GM23338 (cell line): ENCODE measurements at regions not wholly inside any gene's neighbourhood (a gene's known extent, or its start where the extent isn't known, plus 50 kb on each side); places are given as distances from the start of the nearest gene placed in this dataset.

Experiments
- ATAC-seq: fragments of 200-7000 bp; cut with Tn5 transposase; 3 replicates; pipeline ENCODE4 v1.9.1; 2020
- DNase-seq: peaks from one replicate; pipeline ENCODE4 v3.0.0-alpha.2; 2015; ENCODE audit warnings: low spot score
- H2AFZ ChIP-seq: fragments of 200-600 bp; sonication (generic); 2 replicates; pipeline ENCODE4 v1.8.0; 2016; ENCODE audit warnings: antibody characterized with exemption, mild to moderate bottlenecking, moderate library complexity
- H3F3A ChIP-seq: fragments of 200-600 bp; sonication (generic); replicated peaks from 2 replicates; pipeline ENCODE4 v1.8.0; 2017; ENCODE audit warnings: antibody characterized with exemption, mixed run types, low read depth
- H3K27ac ChIP-seq: fragments of 200-600 bp; sonication (generic); 2 replicates; pipeline ENCODE4 v1.6.1; 2016; ENCODE audit warnings: low read depth
- H3K27me3 ChIP-seq: fragments of 200-600 bp; sonication (generic); 2 replicates; pipeline ENCODE4 v1.8.0; 2016; ENCODE audit warnings: mild to moderate bottlenecking, mixed run types, moderate library complexity; ENCODE audit not compliant: insufficient read depth
- H3K36me3 ChIP-seq: fragments of 200-600 bp; sonication (generic); 2 replicates; pipeline ENCODE4 v1.8.0; 2016; ENCODE audit warnings: mild to moderate bottlenecking; ENCODE audit not compliant: insufficient read depth
- H3K4me1 ChIP-seq: fragments of 200-600 bp; sonication (generic); 2 replicates; pipeline ENCODE4 v1.8.0; 2016; ENCODE audit warnings: mild to moderate bottlenecking, moderate library complexity; ENCODE audit not compliant: insufficient read depth
- H3K4me2 ChIP-seq: fragments of 200-600 bp; sonication (generic); 2 replicates; pipeline ENCODE4 v1.7.1; 2017; ENCODE audit warnings: mixed run types
- H3K4me3 ChIP-seq: fragments of 200-600 bp; sonication (generic); 2 replicates; pipeline ENCODE4 v1.6.1; 2016; ENCODE audit warnings: mixed run types
- H3K79me2 ChIP-seq: fragments of 200-600 bp; sonication (generic); replicated peaks from 2 replicates; pipeline ENCODE4 v1.8.0; 2017; ENCODE audit warnings: mild to moderate bottlenecking; ENCODE audit not compliant: insufficient read depth
- H3K9me2 ChIP-seq: fragments of 200-600 bp; sonication (generic); 2 replicates; pipeline ENCODE4 v1.8.0; 2017; ENCODE audit not compliant: insufficient read depth
- H4K20me1 ChIP-seq: fragments of 200-600 bp; sonication (generic); replicated peaks from 2 replicates; pipeline ENCODE4 v1.8.0; 2017; ENCODE audit warnings: mild to moderate bottlenecking; ENCODE audit not compliant: insufficient read depth
- H3K27ac Mint-ChIP-seq: 2 replicates; pipeline ENCODE4 v1.8.0; 2020; ENCODE audit warnings: inconsistent platforms, mild to moderate bottlenecking, moderate library complexity, mixed read lengths
- H3K27me3 Mint-ChIP-seq: 3 replicates; pipeline ENCODE4 v1.8.0; 2022; ENCODE audit warnings: low read depth, mild to moderate bottlenecking, moderate library complexity, mixed read lengths, inconsistent platforms; ENCODE audit not compliant: insufficient read depth, poor library complexity
- H3K36me3 Mint-ChIP-seq: 3 replicates; pipeline ENCODE4 v1.8.0; 2021; ENCODE audit warnings: low read depth, mild to moderate bottlenecking, inconsistent platforms, moderate library complexity, mixed read lengths
- H3K4me1 Mint-ChIP-seq: 3 replicates; pipeline ENCODE4 v1.8.0; 2020; ENCODE audit warnings: mild to moderate bottlenecking, inconsistent platforms, mixed read lengths
- H3K4me3 Mint-ChIP-seq: 3 replicates; pipeline ENCODE4 v1.8.0; 2021; ENCODE audit warnings: moderate library complexity, mild to moderate bottlenecking, inconsistent platforms, mixed read lengths
- H3K9me3 Mint-ChIP-seq: 3 replicates; pipeline ENCODE4 v1.8.0; 2020; ENCODE audit warnings: moderate library complexity, mild to moderate bottlenecking, inconsistent platforms, mixed read lengths
- CREB1 ChIP-seq: fragments of 250-450 bp; sonication (Bioruptor Pico); IDR thresholded peaks from 2 replicates; pipeline ENCODE4 v1.5.0; 2020; ENCODE audit warnings: low read depth, mild to moderate bottlenecking, moderate library complexity
- EZH2 ChIP-seq: fragments of 200-600 bp; sonication (generic); IDR thresholded peaks from one replicate; pipeline ENCODE4 v1.8.0; 2017; ENCODE audit warnings: antibody characterized with exemption, mild to moderate bottlenecking, low read depth; ENCODE audit not compliant: unreplicated experiment
- EZH2phosphoT487 ChIP-seq: fragments of 200-600 bp; sonication (generic); IDR thresholded peaks from one replicate; pipeline ENCODE4 v1.8.1; 2018; ENCODE audit warnings: antibody characterized with exemption; ENCODE audit not compliant: unreplicated experiment
- JUNB ChIP-seq: IDR thresholded peaks from one replicate; pipeline ENCODE4 v1.6.1; 2016; ENCODE audit warnings: antibody characterized with exemption; ENCODE audit not compliant: unreplicated experiment
- NANOG ChIP-seq: IDR thresholded peaks from 2 replicates; pipeline ENCODE4 v1.6.1; 2016; ENCODE audit warnings: antibody characterized with exemption, borderline replicate concordance
- POLR2AphosphoS5 ChIP-seq: IDR thresholded peaks from 2 replicates; pipeline ENCODE4 v1.6.1; 2016; ENCODE audit warnings: antibody characterized with exemption, low read depth
- REST ChIP-seq: IDR thresholded peaks from one replicate; pipeline ENCODE4 v1.6.1; 2018; ENCODE audit warnings: antibody characterized with exemption; ENCODE audit not compliant: unreplicated experiment
- STAT1 ChIP-seq: IDR thresholded peaks from one replicate; pipeline ENCODE4 v1.6.1; 2016; ENCODE audit warnings: antibody characterized with exemption; ENCODE audit not compliant: unreplicated experiment
- ZNF114 ChIP-seq: fragments of 250-450 bp; sonication (Bioruptor Pico); IDR thresholded peaks from 2 replicates; pipeline ENCODE4 v1.5.0; 2020; ENCODE audit warnings: mild to moderate bottlenecking, moderate library complexity
- ZNF331 ChIP-seq: fragments of 250-450 bp; sonication (Bioruptor Pico); IDR thresholded peaks from 2 replicates; pipeline ENCODE4 v1.5.0; 2020; ENCODE audit warnings: low read depth, mild to moderate bottlenecking, moderate library complexity
- ZNF462 ChIP-seq: fragments of 250-450 bp; sonication (Bioruptor Pico); IDR thresholded peaks from 2 replicates; pipeline ENCODE4 v1.5.0; 2020; ENCODE audit warnings: mild to moderate bottlenecking, moderate library complexity
- TF ChIP-seq, protein P1 (sequence below): IDR thresholded peaks from 2 replicates; pipeline ENCODE4 v1.6.1; 2016; ENCODE audit warnings: antibody characterized with exemption
- TF ChIP-seq, protein P2 (sequence below), 2 experiments: fragments of 200-600 bp in 1 of 2; sonication (generic) in 1 of 2; conservative IDR thresholded peaks; 2 replicates each; pipeline versions ENCODE4 v1.5.1 to v1.6.1; 2016 to 2017; ENCODE audit warnings: antibody characterized with exemption in 2 of 2, low read depth in 2 of 2, mild to moderate bottlenecking in 2 of 2, moderate library complexity in 1 of 2

GRCh38 chr5:120901199-120901598, 437.1 kb downstream of the PRR16 start:
- no peaks in the 10 kb centered on the region for H3K4me1 Mint-ChIP-seq
- no peaks in the 10 kb centered on the region for H3K27me3 Mint-ChIP-seq
- Histone ChIP-seq H3K36me3 (no peaks in the 10 kb centered on the region), H4K20me1 (no peaks in the 10 kb centered on the region), H3K4me3 (no peak overlapping the region), H3K27ac (no peak overlapping the region), H3K79me2 (no peaks in the 10 kb centered on the region), H3F3A (no peaks in the 10 kb centered on the region), H3K9me2 (no peaks in the 10 kb centered on the region), H3K4me1 (no peaks in the 10 kb centered on the region), H2AFZ (no peak overlapping the region), H3K4me2 (no peak overlapping the region), H3K27me3 (no peaks in the 10 kb centered on the region)
- TF ChIP-seq STAT1 (no peak), ZNF331 (CRISPR knock-in tag) (no peak), REST (no peak), EZH2 (no peak), POLR2AphosphoS5 (no peak), EZH2phosphoT487 (no peak), ZNF462 (CRISPR knock-in tag) (no peak), ZNF114 (no peak), NANOG (no peak), JUNB (no peak), CREB1 (no peak)
- TF ChIP-seq, protein P1, sequence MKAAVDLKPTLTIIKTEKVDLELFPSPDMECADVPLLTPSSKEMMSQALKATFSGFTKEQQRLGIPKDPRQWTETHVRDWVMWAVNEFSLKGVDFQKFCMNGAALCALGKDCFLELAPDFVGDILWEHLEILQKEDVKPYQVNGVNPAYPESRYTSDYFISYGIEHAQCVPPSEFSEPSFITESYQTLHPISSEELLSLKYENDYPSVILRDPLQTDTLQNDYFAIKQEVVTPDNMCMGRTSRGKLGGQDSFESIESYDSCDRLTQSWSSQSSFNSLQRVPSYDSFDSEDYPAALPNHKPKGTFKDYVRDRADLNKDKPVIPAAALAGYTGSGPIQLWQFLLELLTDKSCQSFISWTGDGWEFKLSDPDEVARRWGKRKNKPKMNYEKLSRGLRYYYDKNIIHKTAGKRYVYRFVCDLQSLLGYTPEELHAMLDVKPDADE: no peak
- TF ChIP-seq, protein P2, sequence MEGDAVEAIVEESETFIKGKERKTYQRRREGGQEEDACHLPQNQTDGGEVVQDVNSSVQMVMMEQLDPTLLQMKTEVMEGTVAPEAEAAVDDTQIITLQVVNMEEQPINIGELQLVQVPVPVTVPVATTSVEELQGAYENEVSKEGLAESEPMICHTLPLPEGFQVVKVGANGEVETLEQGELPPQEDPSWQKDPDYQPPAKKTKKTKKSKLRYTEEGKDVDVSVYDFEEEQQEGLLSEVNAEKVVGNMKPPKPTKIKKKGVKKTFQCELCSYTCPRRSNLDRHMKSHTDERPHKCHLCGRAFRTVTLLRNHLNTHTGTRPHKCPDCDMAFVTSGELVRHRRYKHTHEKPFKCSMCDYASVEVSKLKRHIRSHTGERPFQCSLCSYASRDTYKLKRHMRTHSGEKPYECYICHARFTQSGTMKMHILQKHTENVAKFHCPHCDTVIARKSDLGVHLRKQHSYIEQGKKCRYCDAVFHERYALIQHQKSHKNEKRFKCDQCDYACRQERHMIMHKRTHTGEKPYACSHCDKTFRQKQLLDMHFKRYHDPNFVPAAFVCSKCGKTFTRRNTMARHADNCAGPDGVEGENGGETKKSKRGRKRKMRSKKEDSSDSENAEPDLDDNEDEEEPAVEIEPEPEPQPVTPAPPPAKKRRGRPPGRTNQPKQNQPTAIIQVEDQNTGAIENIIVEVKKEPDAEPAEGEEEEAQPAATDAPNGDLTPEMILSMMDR (conservative IDR thresholded peaks at IDR 0.05; ENCODE audit: low read depth in 2 of 2): no peak
- no peak for ATAC-seq
- no peak for DNase-seq
- no peak overlapping the region for H3K4me3 Mint-ChIP-seq
- no peaks in the 10 kb centered on the region for H3K9me3 Mint-ChIP-seq
- no peaks in the 10 kb centered on the region for H3K36me3 Mint-ChIP-seq
- H3K27ac Mint-ChIP-seq: no peak overlapping the region
